Endodermal cell (in vitro differentiated cells): ENCODE measurements at regions not wholly inside any gene's neighbourhood (a gene's known extent, or its start where the extent isn't known, plus 50 kb on each side); places are given as distances from the start of the nearest gene placed in this dataset.

Experiments
- DNase-seq: peaks from one replicate; pipeline ENCODE4 v3.0.0-alpha.2; 2017
- H3K27ac ChIP-seq: 2 replicates; pipeline ENCODE4 v1.5.1; 2013; ENCODE audit warnings: mild to moderate bottlenecking, low read depth, low read length, moderate library complexity
- H3K27me3 ChIP-seq: 2 replicates; pipeline ENCODE4 v1.6.1; 2013; ENCODE audit warnings: mild to moderate bottlenecking, low read length, moderate library complexity; ENCODE audit not compliant: insufficient read depth, control insufficient read depth, poor library complexity, severe bottlenecking
- H3K36me3 ChIP-seq: 2 replicates; pipeline ENCODE4 v1.7.0; 2013; ENCODE audit warnings: mild to moderate bottlenecking, low read length, moderate library complexity; ENCODE audit not compliant: control insufficient read depth, insufficient read depth
- H3K4me1 ChIP-seq: one replicate; pipeline ENCODE4 v1.7.0; 2013; ENCODE audit warnings: low read length; ENCODE audit not compliant: control insufficient read depth, insufficient read depth
- H3K4me3 ChIP-seq: 2 replicates; pipeline ENCODE4 v1.5.1; 2013; ENCODE audit warnings: mild to moderate bottlenecking, low read length, moderate library complexity
- H3K9ac ChIP-seq: 2 replicates; pipeline ENCODE4 v1.6.1; 2013; ENCODE audit warnings: mild to moderate bottlenecking, low read length, moderate library complexity; ENCODE audit not compliant: poor library complexity, severe bottlenecking; ENCODE audit errors: extremely low read depth
- H3K9me3 ChIP-seq: 2 replicates; pipeline ENCODE4 v1.6.1; 2013; ENCODE audit warnings: mild to moderate bottlenecking, low read length, moderate library complexity; ENCODE audit not compliant: control insufficient read depth
- H3K27ac Mint-ChIP-seq: 2 replicates; pipeline ENCODE4 v1.8.0; 2020; ENCODE audit warnings: mixed read lengths
- H3K27me3 Mint-ChIP-seq: 2 replicates; pipeline ENCODE4 v1.8.0; 2021; ENCODE audit warnings: mild to moderate bottlenecking, mixed read lengths; ENCODE audit not compliant: insufficient read depth
- H3K36me3 Mint-ChIP-seq: 2 replicates; pipeline ENCODE4 v1.8.0; 2020; ENCODE audit warnings: low read depth, mixed read lengths
- H3K4me1 Mint-ChIP-seq: 2 replicates; pipeline ENCODE4 v1.8.0; 2020; ENCODE audit warnings: mixed read lengths
- H3K4me3 Mint-ChIP-seq: 2 replicates; pipeline ENCODE4 v1.8.0; 2020; ENCODE audit warnings: mild to moderate bottlenecking, moderate library complexity, mixed read lengths
- H3K9me3 Mint-ChIP-seq: 2 replicates; pipeline ENCODE4 v1.8.0; 2020; ENCODE audit warnings: mild to moderate bottlenecking, mixed read lengths
- CTCF ChIP-seq: fragments of 200-600 bp; sonication (generic); conservative IDR thresholded peaks from 2 replicates; pipeline ENCODE4 v1.5.0; 2021; ENCODE audit warnings: antibody characterized with exemption, mild to moderate bottlenecking
- WGBS, 2 experiments: methylation state at CpG; one replicate each; pipeline versions ENCODE4 v1.1.5 to v1.1.7; 2013; ENCODE audit warnings: missing lambda C conversion rate in 2 of 2, mixed read lengths in 1 of 2; ENCODE audit not compliant: insufficient coverage in 1 of 2, insufficient read length in 1 of 2; 5-methylcytosine and 5-hydroxymethylcytosine counted together

- Mint-ChIP-seq H3K4me1 (peaks cover 5% of the 10 kb centered on the region), H3K36me3 (no peaks in the 10 kb centered on the region), H3K27ac (no peak overlapping the region)
Measured at GRCh38 chr5:89606939-89607534, 724.1 kb upstream of the MEF2C start.

DNA sequence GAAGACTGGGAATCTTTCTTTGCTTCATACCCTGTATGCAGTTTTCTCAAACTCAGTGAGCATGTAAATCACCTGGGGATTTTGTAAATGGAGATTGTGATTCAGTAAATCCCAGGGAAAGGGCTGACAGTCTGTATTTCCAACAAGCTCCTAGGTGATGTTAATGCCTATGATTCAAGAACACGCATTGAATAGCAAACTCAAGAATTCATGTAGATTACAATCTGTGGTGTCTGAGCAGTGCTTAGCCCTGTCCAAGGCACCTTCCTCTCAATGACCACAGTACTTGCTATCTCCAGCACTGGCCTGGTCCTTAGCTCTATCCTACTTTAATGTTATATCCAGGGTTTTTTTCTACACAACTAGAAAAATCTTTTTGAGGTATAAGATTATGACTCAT is 721.4 kb upstream of the MEF2C start:
- H3K9me3 Mint-ChIP-seq = no peaks in the 10 kb centered on the region
- 53 to 100% methylated on average over 1 of the region's 1 CpG for WGBS, 2 experiments
- H3K36me3 Mint-ChIP-seq = no peaks in the 10 kb centered on the region
- H3K4me1 Mint-ChIP-seq = peaks cover 5% of the 10 kb centered on the region
- no peak overlapping the region for H3K27ac ChIP-seq
- no peak overlapping the region for H3K9ac ChIP-seq
- no peak for TF ChIP-seq CTCF
- H3K4me3 Mint-ChIP-seq = no peak overlapping the region
- no peaks in the 10 kb centered on the region for H3K36me3 ChIP-seq
- H3K4me3 ChIP-seq = no peak overlapping the region
- no peaks in the 10 kb centered on the region for H3K27me3 Mint-ChIP-seq
- H3K9me3 ChIP-seq = no peaks in the 10 kb centered on the region
- DNase-seq = no peak
- H3K27ac Mint-ChIP-seq = no peak overlapping the region
- no peaks in the 10 kb centered on the region for H3K4me1 ChIP-seq
- no peaks in the 10 kb centered on the region for H3K27me3 ChIP-seq

More at GRCh38 chr5:89606939-89607534, 724.1 kb upstream of the MEF2C start:
- Histone ChIP-seq H3K9ac (no peak overlapping the region), H3K4me1 (no peaks in the 10 kb centered on the region), H3K4me3 (no peak overlapping the region), H3K27ac (peak overlapping the region; percentile 66), H3K27me3 (no peaks in the 10 kb centered on the region), H3K9me3 (no peaks in the 10 kb centered on the region), H3K36me3 (no peaks in the 10 kb centered on the region)
- no peak for TF ChIP-seq CTCF
- no peak overlapping the region for H3K4me3 Mint-ChIP-seq
- no peaks in the 10 kb centered on the region for H3K27me3 Mint-ChIP-seq
- peak; percentile 42 for DNase-seq
- 78% methylated on average over 4 of the region's 4 CpGs; no CpG with 5 or more reads in 1 of the 2 experiments for WGBS, 2 experiments
- H3K9me3 Mint-ChIP-seq = peaks cover 12% of the 10 kb centered on the region

GRCh38 chr5:89601880-89602279 is 718.9 kb upstream of the MEF2C start:
- no peak overlapping the region for H3K27ac Mint-ChIP-seq
- Histone ChIP-seq H3K27me3 (no peaks in the 10 kb centered on the region), H3K27ac (no peak overlapping the region), H3K9ac (no peak overlapping the region), H3K36me3 (no peaks in the 10 kb centered on the region), H3K4me3 (no peak overlapping the region), H3K9me3 (no peaks in the 10 kb centered on the region), H3K4me1 (no peaks in the 10 kb centered on the region)
- no peak for TF ChIP-seq CTCF
- H3K4me1 Mint-ChIP-seq = peaks cover under 1% of the 10 kb centered on the region
- no peak overlapping the region for H3K4me3 Mint-ChIP-seq
- DNase-seq = no peak
- no peaks in the 10 kb centered on the region for H3K27me3 Mint-ChIP-seq
- 95 to 97% methylated on average over 8 to 12 of the region's 12 CpGs for WGBS, 2 experiments
- H3K36me3 Mint-ChIP-seq = no peaks in the 10 kb centered on the region
- no peaks in the 10 kb centered on the region for H3K9me3 Mint-ChIP-seq
